ENCODE measurements at regions not wholly inside any gene's neighbourhood (a gene's known extent, or its start where the extent isn't known, plus 50 kb on each side); places are given as distances from the start of the nearest gene placed in this dataset.

- TF ChIP-seq CTCF (IDR thresholded peaks at IDR 0.05), result no peak
- no peak for TF ChIP-seq POLR2A (IDR thresholded peaks at IDR 0.05)
Observed at GRCh38 chr1:182135946-182136345, 74.4 kb upstream of the ZNF648 start.
